Mucosa of descending colon (tissue), 3 donors: ENCODE measurements at regions not wholly inside any gene's neighbourhood (a gene's known extent, or its start where the extent isn't known, plus 50 kb on each side); places are given as distances from the start of the nearest gene placed in this dataset.

ENCODE experiments used
- ATAC-seq: fragments of 200-7000 bp; cut with Tn5 transposase; one replicate; pipeline ENCODE4 v1.9.1; 2020; ENCODE audit warnings: mild to moderate bottlenecking, moderate library complexity
- DNase-seq, 3 donors: peaks; one replicate each; pipeline ENCODE4 v3.0.0-alpha.2; 2020
- H3K36me3 ChIP-seq: fragments of 200-600 bp; one replicate; pipeline ENCODE4 v1.8.0; 2021; ENCODE audit warnings: low read depth, mild to moderate bottlenecking
- H3K4me1 ChIP-seq: fragments of 200-600 bp; one replicate; pipeline ENCODE4 v1.8.0; 2021; ENCODE audit warnings: low read depth, mild to moderate bottlenecking
- H3K4me3 ChIP-seq: fragments of 200-600 bp; one replicate; pipeline ENCODE4 v1.8.0; 2021; ENCODE audit warnings: mild to moderate bottlenecking
- H3K9me3 ChIP-seq: fragments of 200-600 bp; one replicate; pipeline ENCODE4 v1.8.0; 2021; ENCODE audit warnings: mild to moderate bottlenecking
- CTCF ChIP-seq: fragments of 200-600 bp; IDR thresholded peaks from one replicate; pipeline ENCODE4 v1.8.0; 2022; ENCODE audit warnings: antibody characterized with exemption, mild to moderate bottlenecking
- intact Hi-C, 2 donors: fragments of 100-400 bp; cut with DNase I in 1 of 2; cut with micrococcal nuclease in 1 of 2; formaldehyde crosslinking; loops; one replicate each; pipeline versions ENCODE4 v1.11.0 to v1.11.1; 2022; cut with DNase I, micrococcal nuclease
- donor health status: DM: no; HTN: no; CAD: no; lungs with moderate emphysema.
- donor health status: DM: no; HTN: no; CAD: no.
- donor health status: DM: no; HTN: yes; CAD: no.

- intact Hi-C loops = no loop called here
- TF ChIP-seq CTCF = no peak
- no peak for DNase-seq
These were observed 141.6 kb upstream of the DTNBP1 start for GRCh38 chr6:15804164-15805154.

GRCh38 chr6:15802466-15802865 is 139.6 kb upstream of the DTNBP1 start:
- Histone ChIP-seq H3K4me3 (no peak overlapping the region), H3K36me3 (no peaks in the 10 kb centered on the region), H3K4me1 (no peaks in the 10 kb centered on the region), H3K9me3 (peaks cover 4% of the 10 kb centered on the region)
- no peak for TF ChIP-seq CTCF
- DNase-seq (no peak), ATAC-seq (no peak)
- intact Hi-C loops = no loop called here

More at GRCh38 chr6:15804164-15805154, 141.6 kb upstream of the DTNBP1 start:
- Histone ChIP-seq H3K36me3 (no peaks in the 10 kb centered on the region), H3K4me1 (no peaks in the 10 kb centered on the region), H3K4me3 (no peak overlapping the region), H3K9me3 (no peaks in the 10 kb centered on the region)
- no peak for ATAC-seq

GRCh38 chr6:15801912-15802311 is 139.1 kb upstream of the DTNBP1 start:
- no peaks in the 10 kb centered on the region for H3K36me3 ChIP-seq
- intact Hi-C loops = no loop called here
- H3K4me3 ChIP-seq = no peak overlapping the region
- H3K9me3 ChIP-seq = peaks cover 4% of the 10 kb centered on the region
- TF ChIP-seq CTCF = no peak
- ATAC-seq (no peak), DNase-seq (no peak)
- no peaks in the 10 kb centered on the region for H3K4me1 ChIP-seq

GRCh38 chr6:15800841-15801617 is 138.2 kb upstream of the DTNBP1 start:
- peaks cover 4% of the 10 kb centered on the region for H3K9me3 ChIP-seq
- no peak overlapping the region for H3K4me3 ChIP-seq
- TF ChIP-seq CTCF = no peak
- no peaks in the 10 kb centered on the region for H3K36me3 ChIP-seq
- intact Hi-C loops = no loop called here
- DNase-seq (no peak), ATAC-seq (no peak)
- no peaks in the 10 kb centered on the region for H3K4me1 ChIP-seq

- DNase-seq = no peak
These were observed 135.9 kb upstream of the DTNBP1 start for GRCh38 chr6:15798533-15799255.

More at GRCh38 chr6:15798533-15799255, 135.9 kb upstream of the DTNBP1 start:
- Histone ChIP-seq H3K4me3 (no peak overlapping the region), H3K9me3 (peaks cover 4% of the 10 kb centered on the region), H3K36me3 (no peaks in the 10 kb centered on the region), H3K4me1 (no peaks in the 10 kb centered on the region)
- TF ChIP-seq CTCF = no peak
- no peak for ATAC-seq
- intact Hi-C loops = no loop called here
